ENCODE measurements at regions not wholly inside any gene's neighbourhood (a gene's known extent, or its start where the extent isn't known, plus 50 kb on each side); places are given as distances from the start of the nearest gene placed in this dataset.

- H3K27ac ChIP-seq = no peak overlapping the region
- TF ChIP-seq, protein P1, sequence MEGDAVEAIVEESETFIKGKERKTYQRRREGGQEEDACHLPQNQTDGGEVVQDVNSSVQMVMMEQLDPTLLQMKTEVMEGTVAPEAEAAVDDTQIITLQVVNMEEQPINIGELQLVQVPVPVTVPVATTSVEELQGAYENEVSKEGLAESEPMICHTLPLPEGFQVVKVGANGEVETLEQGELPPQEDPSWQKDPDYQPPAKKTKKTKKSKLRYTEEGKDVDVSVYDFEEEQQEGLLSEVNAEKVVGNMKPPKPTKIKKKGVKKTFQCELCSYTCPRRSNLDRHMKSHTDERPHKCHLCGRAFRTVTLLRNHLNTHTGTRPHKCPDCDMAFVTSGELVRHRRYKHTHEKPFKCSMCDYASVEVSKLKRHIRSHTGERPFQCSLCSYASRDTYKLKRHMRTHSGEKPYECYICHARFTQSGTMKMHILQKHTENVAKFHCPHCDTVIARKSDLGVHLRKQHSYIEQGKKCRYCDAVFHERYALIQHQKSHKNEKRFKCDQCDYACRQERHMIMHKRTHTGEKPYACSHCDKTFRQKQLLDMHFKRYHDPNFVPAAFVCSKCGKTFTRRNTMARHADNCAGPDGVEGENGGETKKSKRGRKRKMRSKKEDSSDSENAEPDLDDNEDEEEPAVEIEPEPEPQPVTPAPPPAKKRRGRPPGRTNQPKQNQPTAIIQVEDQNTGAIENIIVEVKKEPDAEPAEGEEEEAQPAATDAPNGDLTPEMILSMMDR (IDR thresholded peaks at IDR 0.05) = no peak
- no peak for TF ChIP-seq ZFX (IDR thresholded peaks at IDR 0.05; ENCODE audit: borderline replicate concordance)
Measured at GRCh38 chr15:95733931-95734330, 596.6 kb upstream of the NR2F2 start.

DNA sequence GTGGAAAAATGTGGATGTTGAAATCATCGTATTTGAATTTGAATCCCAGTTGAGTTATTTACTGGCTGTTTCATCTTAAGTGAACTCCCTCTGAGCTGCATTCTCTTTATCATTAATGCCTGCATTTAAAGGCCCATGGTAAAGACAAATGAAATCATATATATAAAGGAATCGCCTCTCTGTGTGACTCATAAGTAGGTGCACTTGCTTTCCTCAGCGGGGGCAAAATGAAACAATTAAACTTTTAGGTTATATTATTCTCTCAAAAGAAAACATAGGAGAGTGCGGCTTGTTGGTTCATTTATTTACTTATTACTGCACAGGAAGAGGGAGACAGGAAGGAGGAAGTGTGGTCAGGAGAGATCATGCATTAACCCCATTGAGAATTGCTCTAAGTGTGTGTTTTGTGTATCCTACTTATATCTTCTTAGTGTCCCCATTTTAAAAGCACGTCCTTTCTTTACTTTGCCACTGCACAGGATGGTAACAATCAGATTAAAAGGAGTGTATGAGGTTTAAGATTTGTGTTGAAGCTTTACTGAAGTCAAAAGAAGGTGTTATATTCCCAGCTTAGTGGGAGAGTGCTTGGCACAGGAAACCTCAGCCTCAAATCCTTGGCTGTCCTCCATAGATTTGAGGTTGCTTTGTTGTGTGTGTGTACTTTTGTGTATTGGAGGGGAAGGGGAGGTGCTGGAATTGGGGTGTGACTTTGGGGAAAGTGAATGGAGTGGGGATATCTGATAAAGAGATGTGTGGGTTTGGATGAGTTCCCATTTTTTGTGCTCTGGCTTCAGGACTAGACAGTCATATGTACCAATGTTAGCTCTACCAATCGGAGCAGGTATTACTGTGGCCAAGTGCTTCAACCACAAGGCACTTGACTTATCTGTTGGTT, 595.8 kb upstream of the NR2F2 start:
- no peak overlapping the region for H3K27ac ChIP-seq
- no peak for TF ChIP-seq ZFX (IDR thresholded peaks at IDR 0.05; ENCODE audit: borderline replicate concordance)
- TF ChIP-seq, protein P1 (IDR thresholded peaks at IDR 0.05) = no peak

DNA sequence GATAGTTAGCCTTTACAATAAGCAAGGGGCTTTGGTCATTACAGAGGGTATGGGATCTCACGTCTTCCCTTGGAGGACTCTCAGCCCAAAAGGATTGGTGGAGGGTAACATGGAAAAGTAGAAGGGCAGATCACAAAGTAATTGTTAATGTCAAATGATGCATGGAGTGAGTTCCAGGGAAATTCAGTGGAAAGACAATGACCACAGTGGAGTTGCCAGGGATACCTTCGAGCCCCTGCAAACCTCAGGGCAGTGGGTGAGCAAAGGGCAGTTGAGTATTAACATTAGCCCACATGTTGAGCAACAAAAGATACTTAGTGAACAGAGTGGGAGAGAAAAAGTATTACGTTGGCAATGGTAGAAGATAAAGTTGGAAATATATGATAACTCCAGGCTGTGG, 593.4 kb upstream of the NR2F2 start:
- TF ChIP-seq ZFX (IDR thresholded peaks at IDR 0.05; ENCODE audit: borderline replicate concordance) = no peak
- TF ChIP-seq, protein P1 (IDR thresholded peaks at IDR 0.05) = no peak
- no peak overlapping the region for H3K27ac ChIP-seq

- H3K27ac ChIP-seq = no peak overlapping the region
Measured at GRCh38 chr15:95739131-95739530, 591.4 kb upstream of the NR2F2 start.

DNA sequence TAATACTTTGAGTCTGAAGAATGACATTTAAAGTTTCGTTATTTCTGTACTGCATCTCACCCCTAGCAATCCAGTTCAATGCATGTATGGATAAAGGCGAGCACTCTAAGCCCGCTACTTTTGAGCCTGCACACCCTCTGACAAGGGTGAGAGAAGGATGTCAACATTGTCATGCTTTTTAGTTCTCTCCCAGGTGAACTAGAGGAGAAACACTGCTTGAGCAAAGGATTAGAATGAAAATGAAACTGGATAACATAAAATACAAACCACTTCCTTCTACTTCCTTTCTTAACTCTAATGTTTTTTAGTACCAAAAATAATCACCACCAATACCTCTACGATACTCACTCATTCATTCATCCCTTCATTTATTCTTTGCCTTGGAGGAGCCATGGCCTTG, 588.7 kb upstream of the NR2F2 start:
- TF ChIP-seq ZFX (IDR thresholded peaks at IDR 0.05; ENCODE audit: borderline replicate concordance) = no peak
- TF ChIP-seq, protein P1 (IDR thresholded peaks at IDR 0.05) = no peak
- no peak overlapping the region for H3K27ac ChIP-seq

More at GRCh38 chr15:95739131-95739530, 591.4 kb upstream of the NR2F2 start:
- TF ChIP-seq ZFX (IDR thresholded peaks at IDR 0.05; ENCODE audit: borderline replicate concordance) = no peak
- TF ChIP-seq, protein P1 (IDR thresholded peaks at IDR 0.05) = no peak

DNA sequence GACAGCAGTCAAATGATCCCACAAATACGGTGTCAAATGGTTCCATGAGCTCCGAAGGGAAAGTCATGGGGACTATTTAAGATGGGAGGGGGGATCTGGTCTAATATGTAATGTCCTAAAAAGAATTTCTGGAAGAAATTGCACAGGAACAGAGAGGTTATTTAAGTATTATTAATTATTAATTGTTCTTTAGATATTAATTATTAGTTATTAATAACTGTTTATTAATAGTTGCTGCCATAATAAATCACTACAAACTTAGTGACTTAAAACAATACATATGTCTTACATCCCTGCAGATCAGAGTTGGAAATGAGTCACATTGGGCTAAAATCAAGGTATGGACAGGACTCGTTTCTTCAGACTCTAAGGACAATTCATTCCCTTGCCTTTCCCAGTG, 588.2 kb upstream of the NR2F2 start:
- no peak overlapping the region for H3K27ac ChIP-seq
- no peak for TF ChIP-seq ZFX (IDR thresholded peaks at IDR 0.05; ENCODE audit: borderline replicate concordance)
- TF ChIP-seq, protein P1 (IDR thresholded peaks at IDR 0.05) = no peak

GRCh38 chr15:95742836-95743235, 587.7 kb upstream of the NR2F2 start:
- no peak overlapping the region for H3K27ac ChIP-seq
- no peak for TF ChIP-seq ZFX (IDR thresholded peaks at IDR 0.05; ENCODE audit: borderline replicate concordance)
- TF ChIP-seq, protein P1 (IDR thresholded peaks at IDR 0.05) = no peak

Measured in 22Rv1 (cell line).